Calu3 (cell line): ENCODE measurements at regions not wholly inside any gene's neighbourhood (a gene's known extent, or its start where the extent isn't known, plus 50 kb on each side); places are given as distances from the start of the nearest gene placed in this dataset.
"Not testable (repeated sequence)": the region's sequence is repeated elsewhere in the genome, so short reads cannot be mapped to it uniquely, and the experiment has no call there.

Experiments used
- BruUV-seq: library from RNA; stranded (reverse); fragments of 400-500 nt; replicated peaks from 2 replicates; lab custom pipeline; 2021; lab: Mats Ljungman, UMichigan
- CTCF ChIA-PET: fragments of 300-600 bp; sonication (Branson Sonifier 250); formaldehyde crosslinking; loops from one replicate; lab custom pipeline; 2022; ENCODE audit warnings: antibody characterized with exemption; lab: Charles Lee
- DNase-seq: peaks from one replicate; pipeline ENCODE4 v3.0.0; 2022
- H3K27ac Mint-ChIP-seq: one replicate; pipeline ENCODE4 v1.8.0; 2022; ENCODE audit warnings: mixed read lengths; ENCODE audit not compliant: unreplicated experiment
- H3K27me3 Mint-ChIP-seq: one replicate; pipeline ENCODE4 v1.8.0; 2022; ENCODE audit warnings: mixed read lengths; ENCODE audit not compliant: unreplicated experiment
- H3K36me3 Mint-ChIP-seq: one replicate; pipeline ENCODE4 v1.8.0; 2022; ENCODE audit warnings: mild to moderate bottlenecking, moderate library complexity, mixed read lengths; ENCODE audit not compliant: insufficient read depth, unreplicated experiment
- H3K4me1 Mint-ChIP-seq: one replicate; pipeline ENCODE4 v1.8.0; 2022; ENCODE audit warnings: mild to moderate bottlenecking, low read depth, mixed read lengths; ENCODE audit not compliant: unreplicated experiment
- H3K4me3 Mint-ChIP-seq: one replicate; pipeline ENCODE4 v1.8.0; 2022; ENCODE audit warnings: mild to moderate bottlenecking, low read depth, moderate library complexity, mixed read lengths; ENCODE audit not compliant: unreplicated experiment
- H3K9me3 Mint-ChIP-seq: one replicate; pipeline ENCODE4 v1.8.0; 2022; ENCODE audit warnings: low read depth, mixed read lengths; ENCODE audit not compliant: unreplicated experiment
- intact Hi-C: fragments of 100-400 bp; cut with micrococcal nuclease; formaldehyde crosslinking; loops from one replicate; pipeline ENCODE4 v1.10.0; 2022; ENCODE audit not compliant: unreplicated experiment
- TF ChIP-seq, protein P1 (sequence below): fragments of 200-600 bp; IDR thresholded peaks from one replicate; pipeline ENCODE4 v1.8.0; 2022; ENCODE audit warnings: antibody characterized with exemption; ENCODE audit not compliant: unreplicated experiment

DNA sequence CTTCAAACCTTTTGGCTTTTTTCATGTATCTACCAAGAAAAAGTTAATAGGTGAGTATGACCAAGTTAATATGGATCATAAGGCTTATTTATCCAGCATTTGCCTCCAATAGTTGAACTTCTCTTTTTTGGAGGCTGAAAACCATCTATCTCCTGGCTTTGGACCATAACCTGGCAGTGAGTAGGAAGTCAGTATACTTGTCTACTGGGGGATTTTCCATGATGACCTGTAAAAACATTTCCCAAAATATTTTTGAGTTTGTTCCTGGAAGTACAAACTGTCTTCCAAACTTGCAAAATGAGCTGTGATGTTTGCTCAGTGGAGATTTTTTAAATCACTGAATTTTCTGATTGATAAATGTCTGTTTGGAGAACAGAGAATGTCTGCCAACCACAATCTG, 349.9 kb downstream of the FAM47B start:
- no peaks in the 10 kb centered on the region for H3K36me3 Mint-ChIP-seq
- TF ChIP-seq, protein P1, sequence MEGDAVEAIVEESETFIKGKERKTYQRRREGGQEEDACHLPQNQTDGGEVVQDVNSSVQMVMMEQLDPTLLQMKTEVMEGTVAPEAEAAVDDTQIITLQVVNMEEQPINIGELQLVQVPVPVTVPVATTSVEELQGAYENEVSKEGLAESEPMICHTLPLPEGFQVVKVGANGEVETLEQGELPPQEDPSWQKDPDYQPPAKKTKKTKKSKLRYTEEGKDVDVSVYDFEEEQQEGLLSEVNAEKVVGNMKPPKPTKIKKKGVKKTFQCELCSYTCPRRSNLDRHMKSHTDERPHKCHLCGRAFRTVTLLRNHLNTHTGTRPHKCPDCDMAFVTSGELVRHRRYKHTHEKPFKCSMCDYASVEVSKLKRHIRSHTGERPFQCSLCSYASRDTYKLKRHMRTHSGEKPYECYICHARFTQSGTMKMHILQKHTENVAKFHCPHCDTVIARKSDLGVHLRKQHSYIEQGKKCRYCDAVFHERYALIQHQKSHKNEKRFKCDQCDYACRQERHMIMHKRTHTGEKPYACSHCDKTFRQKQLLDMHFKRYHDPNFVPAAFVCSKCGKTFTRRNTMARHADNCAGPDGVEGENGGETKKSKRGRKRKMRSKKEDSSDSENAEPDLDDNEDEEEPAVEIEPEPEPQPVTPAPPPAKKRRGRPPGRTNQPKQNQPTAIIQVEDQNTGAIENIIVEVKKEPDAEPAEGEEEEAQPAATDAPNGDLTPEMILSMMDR: no peak
- H3K4me3 Mint-ChIP-seq: no peak overlapping the region
- BruUV-seq: no TSS peak
- no peak overlapping the region for H3K27ac Mint-ChIP-seq
- no peak for DNase-seq
- CTCF ChIA-PET: no interaction called here
- peaks cover 13% of the 10 kb centered on the region for H3K4me1 Mint-ChIP-seq
- H3K9me3 Mint-ChIP-seq: peaks cover 3% of the 10 kb centered on the region
- H3K27me3 Mint-ChIP-seq: no peaks in the 10 kb centered on the region
- intact Hi-C loops: no loop called here

DNA sequence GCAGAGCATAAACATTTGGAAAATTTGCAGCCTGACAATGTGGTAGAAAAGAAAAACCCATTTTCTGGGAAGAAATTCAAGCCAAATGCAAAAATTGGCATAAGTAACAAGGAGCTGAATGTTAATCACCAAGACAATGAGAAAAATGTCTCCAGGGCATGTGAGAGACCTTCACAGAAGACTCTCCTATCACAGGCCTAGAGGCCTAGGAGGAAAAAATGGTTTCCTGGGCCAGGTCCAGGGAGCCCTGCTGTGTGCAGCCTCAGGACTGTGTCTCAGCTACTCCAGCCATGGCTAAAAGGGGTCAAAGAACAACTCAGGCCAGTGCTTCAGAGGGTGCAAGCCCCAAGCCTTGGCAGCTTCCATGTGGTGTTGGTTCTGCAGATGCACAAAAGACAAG, 362.4 kb downstream of the FAM47B start:
- BruUV-seq, H3K4me3 Mint-ChIP-seq, H3K27me3 Mint-ChIP-seq, H3K36me3 Mint-ChIP-seq, DNase-seq, H3K4me1 Mint-ChIP-seq, H3K27ac Mint-ChIP-seq, CTCF ChIA-PET, intact Hi-C loops: not testable (repeated sequence)
- peaks cover 18% of the 10 kb centered on the region for H3K9me3 Mint-ChIP-seq

DNA sequence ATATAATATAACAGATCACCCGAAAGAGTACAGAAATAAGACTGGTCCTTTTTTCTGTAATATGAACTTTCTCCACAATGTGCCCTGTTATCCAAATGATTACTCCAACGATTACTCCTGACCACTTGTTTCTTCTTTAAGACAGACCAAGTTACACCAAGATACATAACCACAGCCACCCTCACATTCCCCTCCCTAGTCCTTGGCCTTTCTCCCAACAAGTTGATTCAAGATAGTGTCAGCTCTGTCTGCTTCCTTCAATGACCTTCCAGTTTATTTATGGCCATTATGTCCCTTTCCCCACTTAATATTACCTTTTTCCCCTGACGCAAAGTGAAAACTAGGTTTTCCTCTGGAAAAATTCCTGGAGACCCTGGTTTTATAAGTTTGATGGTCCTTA, 397.2 kb downstream of the FAM47B start:
- no TSS peak for BruUV-seq
- no peaks in the 10 kb centered on the region for H3K27me3 Mint-ChIP-seq
- TF ChIP-seq, protein P1: no peak
- peaks cover 3% of the 10 kb centered on the region for H3K9me3 Mint-ChIP-seq
- intact Hi-C loops: no loop called here
- no peaks in the 10 kb centered on the region for H3K36me3 Mint-ChIP-seq
- CTCF ChIA-PET: no interaction called here
- no peak overlapping the region for H3K4me3 Mint-ChIP-seq
- H3K27ac Mint-ChIP-seq: peak overlapping the region; percentile 66
- H3K4me1 Mint-ChIP-seq: peaks cover 19% of the 10 kb centered on the region
- no peak for DNase-seq

DNA sequence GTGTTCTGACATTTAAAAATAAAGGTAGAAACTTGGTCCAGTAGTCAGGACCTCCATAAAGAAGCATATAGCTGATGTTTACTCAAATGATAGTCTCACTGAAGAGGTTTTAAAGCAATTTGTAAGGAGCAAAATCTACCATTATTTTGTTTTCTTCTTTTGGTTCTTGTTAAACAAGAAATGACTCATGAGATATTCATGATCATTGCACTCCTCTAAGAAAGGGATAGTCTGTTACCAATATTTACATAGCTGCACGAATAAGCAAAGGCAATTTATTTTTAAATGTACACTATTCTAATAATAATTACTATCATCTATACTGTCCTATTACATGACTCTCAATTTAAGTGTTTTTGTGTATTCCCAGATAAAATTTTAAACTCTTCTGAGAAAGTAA, 397.9 kb downstream of the FAM47B start:
- BruUV-seq: no TSS peak
- H3K27me3 Mint-ChIP-seq: no peaks in the 10 kb centered on the region
- intact Hi-C loops: no loop called here
- TF ChIP-seq, protein P1: no peak
- peak overlapping the region; percentile 66 for H3K27ac Mint-ChIP-seq
- no peaks in the 10 kb centered on the region for H3K36me3 Mint-ChIP-seq
- no peaks in the 10 kb centered on the region for H3K9me3 Mint-ChIP-seq
- CTCF ChIA-PET: no interaction called here
- no peak overlapping the region for H3K4me3 Mint-ChIP-seq
- H3K4me1 Mint-ChIP-seq: peaks cover 19% of the 10 kb centered on the region
- no peak for DNase-seq

DNA sequence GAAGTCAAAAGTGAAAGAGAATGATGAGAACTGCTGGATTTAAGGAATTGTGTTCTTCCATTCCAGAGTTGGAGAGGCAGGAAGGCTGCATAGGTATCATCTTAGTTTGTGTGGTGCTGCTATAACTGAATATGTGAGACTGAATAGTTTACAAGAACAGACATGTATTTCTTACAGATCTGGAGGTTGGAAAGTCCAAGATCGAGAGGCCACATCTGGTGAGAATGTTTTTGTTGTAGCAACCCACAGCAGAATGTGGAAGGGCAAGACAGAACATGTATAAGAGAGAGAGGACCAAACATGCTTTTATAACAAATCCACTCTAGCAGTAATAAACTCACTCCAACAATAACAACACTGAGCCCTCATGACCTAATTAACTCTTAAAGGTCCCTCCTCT, 408.6 kb downstream of the FAM47B start:
- Mint-ChIP-seq H3K27me3 (no peaks in the 10 kb centered on the region), H3K36me3 (no peaks in the 10 kb centered on the region), H3K4me3 (no peak overlapping the region), H3K4me1 (no peaks in the 10 kb centered on the region), H3K27ac (no peak overlapping the region), H3K9me3 (peaks cover 4% of the 10 kb centered on the region)
- BruUV-seq: no TSS peak
- intact Hi-C loops: no loop called here
- TF ChIP-seq, protein P1: no peak
- DNase-seq: no peak
- CTCF ChIA-PET: no interaction called here
